Activated CD8-positive, alpha-beta memory T cell treated with anti-CD3 and anti-CD28 coated beads, Interleukin-2, amount 50 U/mL, for 4 hours (primary cell): ENCODE measurements at regions not wholly inside any gene's neighbourhood (a gene's known extent, or its start where the extent isn't known, plus 50 kb on each side); places are given as distances from the start of the nearest gene placed in this dataset.

Source experiments
- DNase-seq: peaks from one replicate; pipeline ENCODE4 v3.0.0-alpha.2; 2020

- DNase-seq = no peak
Observed at GRCh38 chr14:94717808-94718207, 52.1 kb downstream of the GSC start.

- no peak for DNase-seq
Observed at GRCh38 chr14:94716976-94717375, 52.9 kb downstream of the GSC start.

- no peak for DNase-seq
Observed at GRCh38 chr14:94713115-94713514, 56.8 kb downstream of the GSC start.

- no peak for DNase-seq
Observed at GRCh38 chr14:94710731-94711130, 59.2 kb downstream of the GSC start.

GRCh38 chr14:94707494-94707893 lies 62.4 kb downstream of the GSC start:
- DNase-seq = no peak

- DNase-seq = no peak
Observed at GRCh38 chr14:94706133-94706532, 63.8 kb downstream of the GSC start.

- DNase-seq = no peak
Observed at GRCh38 chr14:94702629-94703028, 67.3 kb downstream of the GSC start.

- no peak for DNase-seq
Observed at GRCh38 chr14:94701861-94702370, 68.0 kb downstream of the GSC start.

- no peak for DNase-seq
Observed at GRCh38 chr14:94700336-94700735, 69.6 kb downstream of the GSC start.

- no peak for DNase-seq
Observed at GRCh38 chr14:94699831-94700230, 70.1 kb downstream of the GSC start.

- no peak for DNase-seq
Observed at GRCh38 chr14:94697773-94698556, 71.9 kb downstream of the GSC start.

GRCh38 chr14:94696518-94696917 lies 73.4 kb downstream of the GSC start:
- no peak for DNase-seq

GRCh38 chr14:94695231-94695630 lies 74.7 kb downstream of the GSC start:
- DNase-seq = no peak

GRCh38 chr14:94691660-94692034 lies 78.3 kb downstream of the GSC start:
- no peak for DNase-seq

- no peak for DNase-seq
Observed at GRCh38 chr14:94690896-94691659, 78.8 kb downstream of the GSC start.

- no peak for DNase-seq
Observed at GRCh38 chr14:94690486-94690885, 78.3 kb downstream of the SERPINA3 start.

- DNase-seq = no peak
Observed at GRCh38 chr14:94689985-94690400, 77.8 kb downstream of the SERPINA3 start.

GRCh38 chr14:94689218-94689984 lies 77.2 kb downstream of the SERPINA3 start:
- peak; percentile 36 for DNase-seq

GRCh38 chr14:94686511-94687160 lies 74.4 kb downstream of the SERPINA3 start:
- no peak for DNase-seq

GRCh38 chr14:94685681-94686485 lies 73.7 kb downstream of the SERPINA3 start:
- no peak for DNase-seq

GRCh38 chr14:94685166-94685581 lies 73.0 kb downstream of the SERPINA3 start:
- DNase-seq = no peak

GRCh38 chr14:94682736-94683135 lies 70.5 kb downstream of the SERPINA3 start:
- no peak for DNase-seq
